ENCODE measurements at regions not wholly inside any gene's neighbourhood (a gene's known extent, or its start where the extent isn't known, plus 50 kb on each side); places are given as distances from the start of the nearest gene placed in this dataset.
A peak's percentile ranks its signal among the peaks of the same experiment; 100 is the strongest.
"Not testable (repeated sequence)": the region's sequence is repeated elsewhere in the genome, so short reads cannot be mapped to it uniquely, and the experiment has no call there.

DNA sequence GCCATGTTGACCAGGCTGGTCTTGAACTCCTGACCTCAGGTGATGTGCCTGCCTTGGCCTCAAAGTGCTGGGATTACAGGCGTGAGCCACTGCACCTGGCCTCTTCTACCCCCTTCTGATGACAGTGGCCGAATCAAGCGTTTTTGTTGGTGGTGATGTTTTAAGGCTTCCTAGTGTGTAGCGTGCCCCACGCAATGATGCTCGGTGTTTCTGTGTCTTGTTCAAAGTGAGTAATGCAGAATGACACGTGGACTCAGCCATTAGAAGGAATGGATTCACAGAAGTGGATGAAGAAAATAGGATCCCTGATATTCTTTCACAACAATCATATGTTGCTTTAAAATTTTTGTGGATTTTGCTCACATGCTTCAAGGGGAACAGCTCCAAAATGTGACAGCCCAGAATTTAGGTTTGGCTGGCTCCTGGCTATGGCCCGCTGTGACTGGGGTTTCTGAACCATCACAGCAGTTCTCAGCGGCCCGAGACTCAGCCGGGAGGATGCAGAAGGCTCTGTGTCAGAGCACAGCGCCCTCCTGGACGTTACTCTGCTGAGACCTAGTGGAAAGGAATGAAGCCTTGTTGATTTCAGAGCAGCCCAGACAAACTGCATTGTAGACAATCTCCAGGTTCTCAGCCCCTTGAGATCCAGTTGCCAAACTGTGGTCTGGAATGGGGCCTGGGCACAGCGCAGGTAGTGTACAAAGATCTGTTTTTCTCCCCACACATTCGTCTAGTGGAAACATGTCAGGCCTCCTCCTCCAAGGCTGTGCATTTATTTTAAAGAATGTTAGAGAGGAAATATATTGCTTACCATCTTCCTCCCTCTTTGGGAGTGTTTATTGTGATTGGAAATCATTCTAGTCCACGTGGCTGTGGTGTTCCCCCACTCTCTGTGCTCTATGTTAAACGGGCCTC lies 57.6 kb upstream of the TIAM2 start:
- peak; percentile 24 to 41 for ATAC-seq
- intact Hi-C loops (cut with DNase I), result no loop called here
- Histone ChIP-seq H3K4me3 (ENCODE audit: low read length) (no peak overlapping the region), H3K27ac (ENCODE audit: low read length) (no peak overlapping the region), H3K4me1 (ENCODE audit: control insufficient read depth, insufficient read depth, low read length) (no peaks in the 10 kb centered on the region), H3K27me3 (ENCODE audit: control insufficient read depth, insufficient read depth) (no peaks in the 10 kb centered on the region), H3K9me3 (ENCODE audit: control insufficient read depth, low read length) (no peaks in the 10 kb centered on the region)
- WGBS, result 75% methylated on average over 17 of the region's 17 CpGs
- DNase-seq, result no peak

DNA sequence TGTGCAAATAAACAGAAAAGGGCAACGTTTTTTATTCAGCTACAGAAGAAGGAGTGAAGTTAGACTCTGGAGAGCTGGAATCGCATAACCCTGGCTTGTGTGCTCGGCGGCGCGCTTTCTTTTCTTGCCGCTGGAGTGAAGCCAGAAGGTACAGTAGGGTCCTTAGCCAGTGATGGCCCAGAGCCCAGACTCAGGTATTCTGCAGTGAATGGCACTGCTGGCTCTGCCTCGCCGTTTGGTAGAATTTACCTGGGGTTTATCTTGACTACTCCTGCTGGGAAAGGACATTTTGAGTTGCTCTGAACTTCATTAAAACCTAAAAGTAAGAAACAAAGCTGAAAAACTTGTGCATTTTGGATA lies 56.9 kb upstream of the TIAM2 start:
- Histone ChIP-seq H3K9me3 (ENCODE audit: control insufficient read depth, low read length) (no peaks in the 10 kb centered on the region), H3K4me1 (ENCODE audit: control insufficient read depth, insufficient read depth, low read length) (no peaks in the 10 kb centered on the region), H3K4me3 (ENCODE audit: low read length) (no peak overlapping the region), H3K27ac (ENCODE audit: low read length) (no peak overlapping the region), H3K27me3 (ENCODE audit: control insufficient read depth, insufficient read depth) (no peaks in the 10 kb centered on the region)
- 73% methylated on average over 9 of the region's 9 CpGs for WGBS
- no peak for ATAC-seq
- intact Hi-C loops (cut with DNase I), result no loop called here
- no peak for DNase-seq

DNA sequence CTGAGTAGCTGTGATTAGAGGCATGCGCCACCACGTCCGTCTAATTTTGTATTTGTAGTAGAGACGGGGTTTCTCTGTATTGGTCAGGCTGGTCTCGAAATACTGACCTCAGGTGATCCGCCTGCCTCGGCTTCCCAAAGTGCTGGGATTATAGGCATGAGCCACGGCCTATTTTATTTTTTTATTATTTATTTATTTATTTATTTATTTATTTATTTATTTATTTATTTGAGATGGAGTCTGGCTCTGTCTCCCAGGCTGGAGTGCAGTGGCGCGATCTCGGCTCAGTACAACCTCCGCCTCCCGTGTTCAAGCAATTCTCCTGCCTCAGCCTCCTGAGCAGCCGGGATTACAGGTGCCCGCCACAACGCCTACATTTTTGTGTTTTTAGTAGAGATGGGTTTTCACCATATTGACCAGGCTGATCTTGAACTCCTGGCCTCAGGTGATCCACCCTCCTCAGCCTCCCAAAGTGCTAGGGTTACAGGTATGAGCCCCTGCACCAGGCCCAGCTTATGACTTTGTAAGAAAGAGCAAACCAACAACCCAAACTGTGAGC lies 56.3 kb upstream of the TIAM2 start:
- intact Hi-C loops (cut with DNase I), result not testable (repeated sequence)

DNA sequence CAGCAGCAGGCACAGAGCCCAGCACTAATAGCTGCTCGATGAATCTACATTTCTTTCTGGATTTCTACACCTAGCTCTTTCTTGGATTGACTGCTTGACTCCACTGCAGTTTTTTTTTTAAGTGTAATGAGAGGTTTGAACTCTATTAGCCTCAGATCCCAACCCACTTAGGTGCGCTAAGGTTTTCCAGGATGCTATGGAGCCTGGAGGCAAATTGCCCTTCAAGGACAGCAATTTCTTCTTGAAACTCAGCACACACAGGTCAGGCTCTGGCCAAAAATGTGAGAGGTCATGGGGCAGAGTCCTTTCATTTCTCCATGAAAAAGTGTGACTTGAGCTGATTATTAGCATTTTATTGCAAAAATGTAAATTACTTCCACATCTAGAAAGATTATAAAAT lies 52.3 kb upstream of the TIAM2 start:
- H3K4me3 ChIP-seq (ENCODE audit: low read length), result no peak overlapping the region
- H3K27ac ChIP-seq (ENCODE audit: low read length), result no peak overlapping the region
- no peaks in the 10 kb centered on the region for H3K27me3 ChIP-seq (ENCODE audit: control insufficient read depth, insufficient read depth)
- WGBS, result 89% methylated on average over 2 of the region's 2 CpGs
- DNase-seq (no peak), ATAC-seq (no peak)
- intact Hi-C loops (cut with DNase I), result no loop called here
- H3K9me3 ChIP-seq (ENCODE audit: control insufficient read depth, low read length), result no peaks in the 10 kb centered on the region
- H3K4me1 ChIP-seq (ENCODE audit: control insufficient read depth, insufficient read depth, low read length), result no peaks in the 10 kb centered on the region

More for the DNA sequence above, 56.3 kb upstream of the TIAM2 start:
- not testable (repeated sequence) for ATAC-seq; H3K4me3 ChIP-seq (ENCODE audit: low read length); DNase-seq; H3K27ac ChIP-seq (ENCODE audit: low read length); H3K9me3 ChIP-seq (ENCODE audit: control insufficient read depth, low read length); H3K4me1 ChIP-seq (ENCODE audit: control insufficient read depth, insufficient read depth, low read length); H3K27me3 ChIP-seq (ENCODE audit: control insufficient read depth, insufficient read depth)
- WGBS, result 98% methylated on average over 16 of the region's 16 CpGs

DNA sequence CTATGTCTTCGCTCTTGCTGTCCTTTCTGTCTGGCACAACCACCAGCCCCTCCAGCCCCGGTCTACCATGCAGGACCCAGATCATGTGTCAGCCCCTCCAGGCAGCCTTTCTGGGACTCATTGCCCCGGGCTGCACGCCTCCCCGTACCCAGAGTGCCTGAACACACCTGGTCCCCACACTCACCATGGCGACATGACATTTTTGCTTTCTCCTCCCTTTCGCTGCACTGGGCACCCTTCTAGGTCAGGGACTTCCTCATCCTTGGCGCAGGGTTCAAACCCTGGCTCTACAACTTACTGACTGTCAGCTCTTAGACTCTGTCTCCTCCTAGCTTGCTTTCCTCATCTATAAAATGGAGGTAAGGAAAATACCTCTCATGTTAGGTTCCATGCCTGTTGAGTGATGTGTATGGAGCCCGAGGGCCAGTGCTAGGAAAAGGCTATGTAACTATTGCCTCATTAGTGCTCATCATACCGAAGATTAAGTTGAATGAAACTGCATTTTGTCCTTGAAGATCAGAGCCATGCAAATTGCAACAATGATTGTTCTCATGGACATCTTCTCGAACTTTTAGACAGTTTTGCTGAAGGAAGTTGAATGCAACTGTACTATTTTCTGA lies 49.7 kb upstream of the TIAM2 start:
- intact Hi-C loops (cut with DNase I), result no loop called here
- WGBS, result 97% methylated on average over 11 of the region's 11 CpGs
- DNase-seq (no peak), ATAC-seq (no peak)
- Histone ChIP-seq H3K4me3 (ENCODE audit: low read length) (no peak overlapping the region), H3K27ac (ENCODE audit: low read length) (no peak overlapping the region), H3K9me3 (ENCODE audit: control insufficient read depth, low read length) (no peaks in the 10 kb centered on the region), H3K27me3 (ENCODE audit: control insufficient read depth, insufficient read depth) (no peaks in the 10 kb centered on the region), H3K4me1 (ENCODE audit: control insufficient read depth, insufficient read depth, low read length) (no peaks in the 10 kb centered on the region)

Data from right cardiac atrium (tissue), 5 donors.